ENCODE measurements at regions not wholly inside any gene's neighbourhood (a gene's known extent, or its start where the extent isn't known, plus 50 kb on each side); places are given as distances from the start of the nearest gene placed in this dataset.
A peak's percentile ranks its signal among the peaks of the same experiment; 100 is the strongest.

DNA sequence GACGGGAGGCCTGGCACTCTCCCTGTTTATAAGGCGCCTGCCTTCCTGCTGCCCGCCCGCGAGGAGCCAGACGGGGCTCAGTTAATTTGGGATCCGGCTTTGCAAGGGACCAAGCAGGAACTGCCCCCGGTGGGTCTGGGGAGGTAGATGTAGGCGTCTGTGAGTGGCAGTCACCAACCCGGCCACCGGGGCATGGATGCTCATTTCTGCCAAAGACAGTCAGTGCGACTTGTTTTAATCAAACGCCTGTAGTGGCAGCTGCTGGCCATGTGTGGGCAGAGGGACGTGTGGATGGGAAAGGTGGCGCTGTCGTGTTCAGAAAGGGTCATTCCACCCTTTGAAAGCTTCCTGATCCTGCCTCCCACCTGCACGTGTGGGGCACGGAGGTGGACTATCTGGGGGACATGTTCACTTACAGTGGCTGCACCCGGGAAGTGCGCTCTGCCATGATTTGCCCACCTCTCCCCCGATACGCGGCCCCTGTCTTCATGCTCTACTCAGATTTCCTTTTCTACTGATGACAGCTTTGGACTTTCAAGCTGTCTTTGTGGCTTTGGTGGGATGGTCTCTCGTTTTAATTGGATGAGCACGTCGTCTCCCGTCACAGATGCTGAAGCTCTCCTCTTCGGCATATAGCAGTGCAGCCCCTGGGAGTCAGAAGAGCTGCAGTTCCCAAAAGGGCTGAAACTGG is 60.3 kb upstream of the CIBAR2 start:
- DNase-seq (peak in 1 of 2 donors; percentile 52), ATAC-seq (peak; percentile 62)
- intact Hi-C loops (cut with DNase I, micrococcal nuclease): no loop called here

DNA sequence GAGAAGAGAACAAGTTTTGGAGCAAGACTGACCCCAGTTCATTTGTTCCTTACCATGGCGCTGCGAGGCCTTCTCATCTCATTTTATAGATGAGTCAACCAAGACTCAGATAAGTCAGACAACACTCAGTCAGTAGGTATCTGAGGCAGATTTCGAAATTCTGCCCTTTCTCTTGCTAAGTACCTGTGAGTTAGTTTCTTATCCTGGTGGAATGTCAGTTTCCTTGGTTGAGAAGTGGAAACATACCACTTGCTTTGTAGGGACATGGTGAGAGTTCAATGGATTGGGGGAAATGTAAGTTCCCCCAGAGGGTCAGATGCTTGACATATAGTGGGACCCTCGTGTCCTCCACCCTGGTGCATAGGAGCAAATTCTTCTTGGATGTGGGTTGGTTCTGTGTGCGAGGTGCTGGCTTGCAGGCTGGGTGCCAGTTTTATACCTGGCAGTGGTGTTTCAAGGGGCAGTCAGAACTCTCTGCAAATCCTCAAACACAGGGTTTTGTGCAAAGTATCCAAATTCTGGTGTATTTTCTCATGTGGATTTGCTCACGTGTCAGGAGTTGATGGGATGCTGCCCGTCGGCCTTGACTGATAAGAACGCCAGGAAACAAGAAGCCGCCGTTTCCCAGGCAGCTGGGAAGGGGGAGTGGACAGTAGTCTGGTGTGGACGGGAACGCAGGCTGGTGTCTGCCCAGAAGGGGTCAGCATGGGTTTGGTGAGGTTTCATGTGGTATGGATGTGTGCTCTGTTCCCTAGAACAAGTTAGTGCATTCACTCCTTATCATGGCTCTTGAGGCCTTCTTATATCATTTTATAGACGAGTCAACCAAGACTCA is 61.1 kb upstream of the CIBAR2 start:
- ATAC-seq: no peak
- no peak for DNase-seq
- intact Hi-C loops (cut with DNase I, micrococcal nuclease): no loop called here

DNA sequence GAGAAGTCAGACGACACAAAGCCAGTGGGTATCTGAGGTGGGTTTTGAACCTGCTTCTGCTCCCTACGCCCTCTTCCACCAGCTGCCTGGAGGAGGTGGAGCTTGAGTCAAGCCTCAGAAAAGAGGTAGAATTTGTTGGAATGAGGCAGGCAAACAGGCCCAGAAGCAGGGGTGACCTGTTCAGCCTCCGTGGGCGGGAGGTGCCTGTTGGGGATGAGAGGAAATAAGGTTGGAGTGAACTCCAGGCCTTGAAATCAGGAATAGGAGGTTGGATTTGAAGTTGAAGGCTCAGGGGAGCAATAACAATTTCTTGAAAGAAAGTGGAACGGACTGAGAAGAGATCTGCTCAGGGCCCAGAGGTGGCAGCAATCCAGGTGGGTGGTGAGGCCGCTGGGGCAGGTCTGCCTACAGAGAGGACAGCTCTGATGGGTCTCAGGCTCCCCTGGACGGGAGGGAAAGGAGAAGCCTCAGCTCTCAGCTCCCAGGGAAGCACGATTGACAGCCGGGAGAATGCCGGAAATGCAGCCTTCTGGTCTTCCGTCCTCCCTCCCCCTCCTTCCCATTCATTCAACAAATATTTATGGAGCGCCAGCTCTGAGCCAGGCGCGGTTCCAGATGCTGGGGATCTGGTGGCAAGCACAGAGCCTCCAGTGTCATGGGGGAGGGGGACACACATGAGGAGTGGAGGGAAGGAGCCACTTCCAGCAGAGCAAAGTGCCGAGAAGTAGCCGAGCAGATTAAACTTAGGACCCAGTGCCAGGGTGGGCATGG is 61.9 kb upstream of the CIBAR2 start:
- intact Hi-C loops (cut with DNase I, micrococcal nuclease): no loop called here
- DNase-seq (peak in 1 of 2 donors; percentile 49), ATAC-seq (peak; percentile 65)

DNA sequence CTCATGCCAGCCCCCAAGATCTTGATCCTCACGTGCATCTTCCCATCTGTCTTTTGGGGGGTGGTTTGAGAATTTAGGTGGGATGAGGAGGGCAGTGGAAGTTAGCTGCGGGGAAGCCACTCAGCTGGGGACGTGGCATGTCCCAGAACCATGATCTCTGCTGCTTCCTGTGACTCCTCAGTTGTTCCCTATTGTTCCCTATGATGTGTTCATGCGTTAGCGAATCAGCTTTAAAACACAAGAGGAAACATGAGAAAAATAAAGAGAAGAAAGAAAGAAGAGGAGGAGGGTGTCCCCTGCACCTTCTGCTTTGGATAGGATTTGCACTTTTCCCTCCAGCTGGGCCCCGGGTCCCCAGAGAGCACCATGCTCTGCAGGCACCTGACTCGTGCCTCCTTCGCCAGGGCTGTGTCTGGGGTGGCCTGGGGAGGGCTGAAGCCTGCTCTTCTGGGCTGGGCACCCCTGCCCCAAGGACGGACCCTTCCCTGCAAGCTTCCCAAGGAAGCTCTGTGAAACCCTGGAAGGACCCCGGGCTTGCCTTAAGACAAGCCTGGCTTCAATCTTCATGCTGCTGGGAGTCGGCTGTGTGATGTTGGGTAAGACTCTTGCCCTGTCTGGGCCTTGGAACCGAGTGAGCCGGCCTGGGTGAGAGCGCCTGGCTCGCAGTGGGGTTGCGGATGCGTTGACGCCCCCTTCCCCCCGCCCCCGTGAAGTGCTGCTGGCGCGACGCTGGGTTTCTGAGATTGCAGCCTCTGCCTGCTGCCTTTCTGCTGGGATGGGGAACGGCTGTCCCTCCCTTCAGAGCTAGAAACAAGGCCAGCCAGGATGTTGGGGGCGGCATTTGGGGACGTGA is 62.8 kb upstream of the CIBAR2 start:
- no peak for DNase-seq
- ATAC-seq: no peak
- intact Hi-C loops (cut with DNase I, micrococcal nuclease): no loop called here

DNA sequence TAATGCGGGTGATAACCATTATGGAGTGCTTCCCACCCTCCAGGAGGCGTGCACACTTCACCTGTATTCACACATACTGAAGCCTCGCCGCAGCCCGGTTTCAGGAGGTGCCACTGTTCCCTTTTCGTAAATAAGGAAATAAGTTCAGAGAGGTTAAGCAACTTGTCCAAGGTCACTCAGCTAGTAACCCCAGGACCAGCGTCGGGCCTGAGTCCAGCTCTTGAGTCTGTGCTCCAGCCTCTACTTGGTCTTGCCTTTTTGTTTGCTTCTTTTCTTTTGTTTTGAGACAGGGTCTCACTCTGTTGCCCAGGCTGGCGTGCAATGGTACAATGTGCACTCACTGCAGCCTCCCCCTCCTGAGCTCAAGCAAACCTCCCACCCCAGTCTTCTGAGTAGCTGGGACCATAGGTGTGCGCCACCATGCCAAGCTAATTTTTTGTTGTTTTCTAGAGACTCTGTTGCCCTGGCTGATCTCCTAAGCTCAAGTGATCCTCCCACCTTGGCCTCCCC is 63.5 kb upstream of the CIBAR2 start:
- intact Hi-C loops (cut with DNase I, micrococcal nuclease): no loop called here
- DNase-seq (no peak), ATAC-seq (no peak)

DNA sequence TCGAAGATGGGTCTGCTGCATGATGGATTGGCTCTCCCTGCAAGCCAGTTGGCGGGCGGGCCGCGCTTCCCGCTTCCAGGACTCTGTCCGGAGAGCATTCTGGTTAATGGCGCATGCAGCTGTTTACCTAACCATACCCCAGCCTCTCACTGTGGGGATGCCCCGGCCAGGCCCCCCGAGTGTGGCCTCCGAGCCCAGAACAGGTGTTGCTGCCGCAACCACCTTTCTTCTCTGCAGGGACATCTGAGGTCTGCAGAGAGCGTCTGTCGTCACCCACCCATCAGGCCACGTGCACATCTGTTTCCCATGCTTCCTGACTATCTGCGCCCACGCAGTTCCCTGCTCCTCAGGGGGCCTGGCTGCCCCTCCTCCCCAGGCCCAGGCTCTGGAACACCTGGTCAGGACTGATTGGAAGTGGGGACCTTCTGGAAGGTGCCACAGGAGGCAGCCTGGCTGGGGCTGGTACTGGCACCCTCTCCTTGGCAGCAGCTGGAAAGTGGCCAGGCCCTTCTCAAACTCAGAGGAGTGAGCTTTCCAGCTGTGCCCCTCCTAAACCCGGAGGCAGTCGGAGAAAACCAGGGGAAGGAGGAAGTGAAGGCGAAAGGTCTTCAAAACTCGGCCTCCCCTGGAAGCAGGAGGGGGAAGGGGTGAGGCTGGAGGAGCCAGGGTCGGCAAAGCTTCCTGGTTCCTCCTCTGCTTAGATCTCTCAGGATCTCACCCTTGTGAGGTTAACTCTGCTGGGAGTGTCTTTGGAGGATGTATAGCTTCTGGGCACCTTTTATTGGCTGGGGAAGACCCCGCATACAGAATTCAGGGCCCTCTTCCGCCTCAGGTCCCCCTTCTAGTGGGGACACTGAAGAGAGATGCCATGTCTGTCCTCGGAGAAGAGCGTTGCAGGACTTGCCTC is 64.5 kb upstream of the CIBAR2 start:
- no peak for DNase-seq
- intact Hi-C loops (cut with DNase I, micrococcal nuclease): no loop called here
- no peak for ATAC-seq

DNA sequence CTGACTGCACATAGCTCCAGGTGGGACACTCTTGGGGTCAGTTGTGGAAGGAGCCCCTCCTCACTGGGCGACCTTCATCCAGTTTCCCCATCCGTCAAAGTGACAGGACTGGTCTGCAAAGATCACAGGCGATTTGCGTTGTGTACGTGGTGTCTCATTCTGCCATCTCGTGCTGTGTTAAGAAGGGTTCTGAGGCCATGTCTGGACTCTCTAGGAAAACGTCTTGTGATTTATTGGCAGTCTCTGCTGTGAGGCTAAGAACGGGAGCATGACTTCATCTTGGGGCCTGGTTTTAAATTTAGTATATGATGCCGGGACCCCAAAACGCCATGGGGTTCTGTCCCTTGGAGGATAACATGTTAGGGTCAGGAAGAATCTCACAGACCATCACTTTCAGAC is 65.2 kb upstream of the CIBAR2 start:
- DNase-seq: no peak
- ATAC-seq: no peak
- intact Hi-C loops (cut with DNase I, micrococcal nuclease): no loop called here

DNA sequence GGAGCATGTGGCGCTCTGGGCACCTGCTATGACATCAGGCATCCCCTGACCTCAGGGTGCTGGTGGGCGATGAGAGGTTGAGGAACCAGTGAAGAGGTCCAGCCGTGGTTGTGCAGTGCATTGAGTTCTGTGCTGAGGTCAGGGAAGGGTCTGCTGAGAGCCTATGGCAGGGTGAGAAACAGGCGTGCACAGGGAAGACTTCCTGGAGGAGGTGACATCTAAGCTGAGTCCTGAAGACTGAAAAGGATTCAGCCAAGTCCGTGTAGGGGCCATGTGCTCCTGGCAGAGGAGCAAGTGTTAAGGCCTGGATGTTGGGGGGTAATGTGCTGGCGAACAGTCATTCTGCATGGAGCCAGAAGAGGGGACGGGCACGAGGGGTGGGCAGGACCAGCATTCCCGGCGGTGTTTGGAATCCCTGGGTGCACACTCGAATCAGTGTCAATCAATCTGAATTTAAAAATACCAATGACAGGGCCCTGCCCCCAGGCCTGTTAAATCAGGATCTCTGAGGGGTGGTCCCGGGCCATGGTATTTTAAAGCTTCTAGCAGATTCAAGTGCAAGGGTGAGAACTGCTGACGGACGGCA is 65.8 kb upstream of the CIBAR2 start:
- intact Hi-C loops (cut with DNase I, micrococcal nuclease): no loop called here
- DNase-seq (no peak), ATAC-seq (no peak)

DNA sequence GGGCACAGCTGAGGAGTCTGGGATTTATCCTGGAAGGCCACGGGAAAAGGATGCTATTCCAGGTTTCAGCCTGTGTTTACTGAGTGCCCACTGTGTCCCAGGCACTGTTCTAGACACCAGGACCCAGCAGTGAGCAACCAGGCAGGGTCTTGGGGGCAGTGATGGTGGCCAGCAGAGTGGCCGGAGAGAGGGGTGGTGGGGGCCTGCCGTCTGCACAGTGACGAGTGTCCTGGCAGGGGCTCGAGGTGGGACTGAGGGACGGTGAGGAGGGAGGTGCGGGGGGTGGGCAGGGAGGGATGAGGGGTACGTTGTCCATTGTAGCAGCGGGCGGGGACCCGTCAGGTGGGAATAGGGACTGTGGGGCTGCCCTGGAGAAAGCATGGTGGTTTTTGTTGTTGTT is 66.3 kb upstream of the CIBAR2 start:
- ATAC-seq (no peak), DNase-seq (no peak)
- intact Hi-C loops (cut with DNase I, micrococcal nuclease): no loop called here

DNA sequence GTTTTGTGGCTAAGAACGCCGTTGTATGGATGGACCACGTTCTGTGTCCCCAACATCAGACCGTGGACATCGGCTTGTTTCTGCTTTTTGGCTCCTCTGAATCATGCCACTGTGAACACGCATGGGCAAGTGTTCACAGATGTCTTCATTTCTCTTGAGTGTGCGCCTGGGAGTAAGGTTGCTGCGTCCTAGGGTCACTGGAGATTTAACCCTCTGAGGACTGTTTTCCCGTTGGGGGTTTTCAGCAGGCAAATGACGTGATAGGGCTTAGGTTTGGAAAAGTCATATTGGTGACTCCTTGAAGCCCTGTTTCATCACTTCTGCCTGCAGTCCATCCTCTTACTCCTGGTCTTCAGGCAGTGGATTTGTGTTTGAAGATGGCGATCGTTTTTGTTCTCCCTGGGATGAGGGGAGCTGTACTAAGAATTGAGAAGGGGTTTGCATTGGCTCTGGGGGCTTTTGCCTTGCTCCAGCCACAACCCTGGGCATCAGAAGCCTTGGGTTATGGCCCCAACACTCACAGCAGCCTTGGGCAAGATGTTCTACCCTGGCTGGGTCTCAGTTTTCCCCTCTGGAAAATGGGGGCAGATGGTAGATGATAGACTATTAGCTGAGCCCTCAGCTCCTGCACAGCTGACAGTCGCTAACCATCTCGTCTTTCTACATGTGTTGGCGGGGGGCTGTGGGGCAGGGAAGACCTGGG is 67.2 kb upstream of the CIBAR2 start:
- ATAC-seq (no peak), DNase-seq (no peak)
- intact Hi-C loops (cut with DNase I, micrococcal nuclease): no loop called here

DNA sequence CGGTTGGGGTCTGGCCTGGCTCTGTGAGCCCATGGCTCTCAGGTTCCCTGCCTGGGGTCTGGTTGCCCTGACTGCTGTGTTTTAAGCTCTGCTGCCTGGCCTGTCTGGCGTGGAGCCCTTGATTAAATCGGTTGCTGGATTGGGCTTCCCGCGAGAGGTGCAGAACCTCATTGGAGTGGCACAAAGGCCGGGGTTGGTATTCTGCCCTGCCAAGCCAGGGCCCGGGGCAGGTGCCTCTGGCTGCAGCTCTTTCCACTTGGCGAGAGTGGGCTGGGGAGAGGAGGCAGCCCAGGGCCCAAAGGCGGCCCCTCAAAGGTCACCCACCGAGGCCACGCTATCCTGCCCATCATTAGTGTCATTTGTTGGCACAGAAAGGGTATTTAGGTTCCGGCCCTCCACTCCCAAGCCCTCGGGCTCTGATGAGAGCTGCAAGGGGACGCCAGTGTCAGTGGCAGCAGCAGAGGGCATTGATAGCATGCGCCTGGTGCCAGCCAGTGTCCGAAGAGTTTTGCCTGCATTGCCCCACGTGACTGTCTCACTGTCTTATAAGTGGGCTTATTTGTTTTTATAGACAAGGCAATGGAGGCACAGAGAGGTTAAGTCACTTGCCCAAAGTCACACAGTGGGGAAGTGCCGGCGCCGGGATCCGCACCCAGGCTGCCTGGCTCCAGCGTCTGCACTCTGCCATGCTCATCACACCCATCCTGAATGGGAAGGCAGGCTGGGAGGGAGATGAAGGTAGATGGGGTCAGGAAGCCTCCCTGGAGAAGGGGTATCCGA is 68.0 kb upstream of the CIBAR2 start:
- DNase-seq (no peak), ATAC-seq (no peak)
- intact Hi-C loops (cut with DNase I, micrococcal nuclease): no loop called here

DNA sequence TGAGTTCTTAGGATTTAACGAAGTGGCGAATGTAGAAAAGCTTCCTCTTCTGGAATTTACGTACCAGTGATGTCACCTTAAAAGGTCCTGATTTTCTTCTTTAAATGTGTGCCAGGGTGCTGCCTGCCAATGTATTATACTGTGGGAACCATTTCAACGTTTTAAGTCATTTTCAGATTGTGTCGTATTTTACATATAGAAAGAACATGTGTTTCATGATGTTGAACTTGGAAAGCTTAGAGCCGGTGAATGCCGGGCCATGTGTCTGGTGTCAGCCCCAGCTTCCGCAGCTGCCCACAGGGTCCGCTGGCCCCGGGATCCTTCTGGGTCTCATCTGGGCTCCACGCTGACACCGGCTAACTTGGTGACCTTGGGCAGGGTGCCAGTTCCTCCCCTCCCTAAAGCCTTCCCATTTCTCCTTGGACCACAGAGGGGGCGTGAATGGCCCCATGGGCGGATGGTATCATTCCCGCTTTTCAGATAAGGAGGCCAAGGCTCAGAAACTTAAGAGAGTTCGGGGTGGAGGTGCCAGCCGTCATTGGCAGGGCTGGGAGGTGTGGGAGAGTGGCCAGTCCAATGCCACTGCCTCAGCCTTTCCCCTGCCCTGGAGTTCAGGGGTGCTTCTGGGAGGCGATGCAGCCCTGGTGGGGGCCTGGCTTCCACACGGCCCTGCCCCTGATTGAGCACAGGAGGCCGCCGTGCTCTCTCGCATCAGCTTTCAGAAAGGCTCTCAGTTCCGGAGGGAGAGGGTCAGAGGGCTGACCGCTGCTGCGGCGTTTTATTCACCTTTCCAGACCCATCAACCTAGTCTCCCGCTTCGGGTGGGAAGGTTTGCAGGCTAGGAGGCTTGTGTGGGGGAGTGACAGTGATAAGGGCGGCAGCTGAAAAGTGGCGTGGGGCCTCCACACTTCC is 68.8 kb upstream of the CIBAR2 start:
- no peak for ATAC-seq
- no peak for DNase-seq
- intact Hi-C loops (cut with DNase I, micrococcal nuclease): no loop called here

DNA sequence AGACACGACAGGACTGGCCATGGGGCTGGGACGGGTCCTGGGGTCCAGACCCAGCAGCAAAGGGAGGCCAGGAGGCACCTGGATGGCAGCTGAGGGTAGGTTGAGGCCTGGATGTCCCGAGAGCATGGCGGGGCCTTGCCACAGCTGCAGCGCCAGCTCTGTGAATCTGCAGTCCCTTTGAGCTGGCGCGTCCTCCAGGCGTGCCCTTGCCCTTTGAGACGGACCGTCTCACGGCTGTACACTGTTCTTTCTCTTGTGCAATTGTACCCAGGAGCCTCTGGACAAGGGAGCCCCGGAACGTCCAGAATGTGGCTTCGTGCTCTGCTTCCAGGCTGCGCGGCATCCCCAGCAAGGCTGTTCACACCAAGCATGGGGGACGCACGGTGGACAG is 69.5 kb upstream of the CIBAR2 start:
- intact Hi-C loops (cut with DNase I, micrococcal nuclease): no loop called here
- ATAC-seq (no peak), DNase-seq (no peak)

DNA sequence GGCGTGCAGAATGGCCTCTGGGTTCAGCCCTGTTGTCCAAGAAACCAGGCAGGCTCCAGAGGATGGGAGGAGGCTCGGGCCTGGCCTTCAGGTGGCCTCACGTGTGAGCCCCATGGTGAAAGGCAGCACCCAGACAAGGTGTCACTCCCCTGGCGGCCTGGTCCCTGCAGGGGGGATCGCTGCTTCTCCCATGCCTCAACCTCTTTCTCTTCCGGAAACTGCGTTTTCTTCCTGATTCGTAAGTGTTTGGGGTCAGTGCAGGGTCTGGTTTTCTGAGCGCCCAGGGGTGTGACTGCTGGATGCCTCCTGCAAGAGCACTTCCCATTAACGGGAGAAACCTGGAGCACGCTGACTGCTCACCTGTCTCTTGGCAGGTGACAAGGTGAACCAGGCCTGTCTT is 70.0 kb upstream of the CIBAR2 start:
- DNase-seq: no peak
- ATAC-seq: no peak
- intact Hi-C loops (cut with DNase I, micrococcal nuclease): no loop called here

DNA sequence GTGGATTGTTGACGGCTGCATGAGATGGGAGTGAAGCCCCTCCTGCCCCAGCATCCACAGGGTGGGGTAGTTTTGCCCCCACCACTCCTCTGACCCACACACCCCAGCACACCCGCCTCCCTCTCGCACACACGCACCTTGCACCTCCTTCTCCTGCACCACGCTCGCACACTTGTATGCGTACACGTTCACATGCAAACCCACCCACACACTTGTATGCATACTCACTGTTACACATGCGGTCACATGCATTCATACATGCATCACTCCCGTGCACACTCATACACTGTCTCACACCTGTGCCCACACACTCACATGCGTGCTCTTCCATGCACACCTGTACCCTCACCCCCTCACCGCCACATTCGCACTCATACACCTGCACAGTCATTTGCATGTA is 70.5 kb upstream of the CIBAR2 start:
- intact Hi-C loops (cut with DNase I, micrococcal nuclease): no loop called here
- no peak for DNase-seq
- no peak for ATAC-seq

Data from left colon (tissue), 2 donors.